DND-41 (cell line): ENCODE measurements at regions not wholly inside any gene's neighbourhood (a gene's known extent, or its start where the extent isn't known, plus 50 kb on each side); places are given as distances from the start of the nearest gene placed in this dataset.

Experiments
- ATAC-seq: fragments of 200-7000 bp; cut with Tn5 transposase; 3 replicates; pipeline ENCODE4 v1.9.1; 2021; ENCODE audit warnings: low read depth; ENCODE audit not compliant: insufficient read depth
- DNase-seq: peaks from one replicate; pipeline ENCODE4 v3.0.0-alpha.2; 2020
- H2AFZ ChIP-seq: 2 replicates; pipeline ENCODE4 v1.6.0; 2012; ENCODE audit warnings: low read depth, low read length
- H3K27ac ChIP-seq: 2 replicates; pipeline ENCODE4 v1.5.1; 2012; ENCODE audit warnings: low read length, inconsistent platforms
- H3K27me3 ChIP-seq: fragments of 200-600 bp; sonication (generic); 2 replicates; pipeline ENCODE4 v1.6.0; 2012; ENCODE audit warnings: low read length, mild to moderate bottlenecking, inconsistent platforms; ENCODE audit not compliant: insufficient read depth, poor library complexity
- H3K36me3 ChIP-seq: 2 replicates; pipeline ENCODE4 v1.5.1; 2012; ENCODE audit warnings: low read length, inconsistent platforms; ENCODE audit not compliant: insufficient read depth
- H3K4me1 ChIP-seq: 2 replicates; pipeline ENCODE4 v1.5.1; 2012; ENCODE audit warnings: mild to moderate bottlenecking, low read length; ENCODE audit not compliant: insufficient read depth
- H3K4me2 ChIP-seq: 2 replicates; pipeline ENCODE4 v1.6.0; 2012; ENCODE audit warnings: mild to moderate bottlenecking, moderate library complexity, low read length, inconsistent platforms; ENCODE audit not compliant: insufficient read depth
- H3K4me3 ChIP-seq, 2 experiments: fragments of 200-600 bp in 1 of 2; shearing (Covaris generic) in 1 of 2; 2 replicates each; pipeline ENCODE4 v1.5.1; 2012 to 2016; ENCODE audit warnings: inconsistent platforms in 2 of 2, low read length in 2 of 2, mild to moderate bottlenecking in 2 of 2, low read depth in 1 of 2, moderate library complexity in 1 of 2
- H3K79me2 ChIP-seq: 2 replicates; pipeline ENCODE4 v1.6.0; 2012; ENCODE audit warnings: low read length, inconsistent platforms; ENCODE audit not compliant: insufficient read depth
- H3K9ac ChIP-seq: 2 replicates; pipeline ENCODE4 v1.6.0; 2012; ENCODE audit warnings: low read depth, mild to moderate bottlenecking, inconsistent platforms, low read length, moderate library complexity
- H3K9me3 ChIP-seq: 2 replicates; pipeline ENCODE4 v1.5.1; 2012; ENCODE audit warnings: low read length, moderate library complexity, mild to moderate bottlenecking, inconsistent platforms; ENCODE audit not compliant: insufficient read depth, severe bottlenecking
- H4K20me1 ChIP-seq: 2 replicates; pipeline ENCODE4 v1.6.0; 2012; ENCODE audit warnings: low read length; ENCODE audit not compliant: insufficient read depth
- CTCF ChIP-seq: IDR thresholded peaks from 2 replicates; pipeline ENCODE4 v1.5.1; 2012; ENCODE audit warnings: borderline replicate concordance, low read length, moderate library complexity, mild to moderate bottlenecking; ENCODE audit not compliant: poor library complexity, severe bottlenecking; ENCODE audit errors: extremely low read depth
- EZH2 ChIP-seq: IDR thresholded peaks from 3 replicates; pipeline ENCODE4 v1.6.1; 2012; ENCODE audit warnings: borderline replicate concordance, low read depth, mild to moderate bottlenecking, moderate library complexity, low read length, inconsistent platforms; ENCODE audit not compliant: severe bottlenecking

DNA sequence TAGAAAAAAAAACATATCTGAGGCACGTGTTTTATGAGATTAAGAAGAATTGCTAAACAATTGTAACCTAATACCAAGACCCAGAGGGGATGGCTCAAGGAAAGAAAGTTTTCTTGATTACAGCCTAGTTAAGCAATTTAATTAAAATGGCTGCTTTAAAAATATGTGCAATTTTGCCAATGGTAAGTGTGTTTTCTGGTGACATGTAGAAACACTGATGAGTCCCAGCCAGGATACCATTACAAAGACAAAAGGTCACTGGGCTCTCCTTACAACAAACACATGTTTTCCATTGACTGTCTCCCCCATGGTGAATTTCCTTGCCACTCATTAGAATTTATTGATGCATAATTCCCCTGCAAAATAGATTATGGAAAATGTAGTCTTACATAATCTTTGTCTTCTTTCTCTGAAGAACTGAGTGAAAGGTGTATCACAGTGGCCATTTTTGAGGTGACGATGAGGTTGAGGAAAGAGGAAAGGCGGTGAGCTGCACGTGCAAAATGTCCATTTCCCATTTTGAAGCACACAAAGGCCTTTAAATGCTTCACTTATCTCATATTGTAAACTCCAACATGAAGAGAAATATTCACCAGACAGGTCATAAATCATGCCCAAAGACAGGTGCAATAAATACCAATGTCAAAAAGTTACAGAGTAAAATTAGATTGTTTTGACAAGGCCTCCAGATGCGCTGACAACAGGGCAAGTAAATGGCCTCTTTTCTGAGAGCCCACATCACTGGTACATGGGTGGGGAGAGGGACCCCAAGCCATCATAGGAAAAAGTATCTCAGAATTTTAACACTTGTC, 696.9 kb downstream of the KCNJ2 start:
- Histone ChIP-seq H3K9ac (no peak overlapping the region), H3K9me3 (no peaks in the 10 kb centered on the region), H3K79me2 (no peaks in the 10 kb centered on the region), H3K27ac (no peak overlapping the region), H3K36me3 (no peaks in the 10 kb centered on the region), H4K20me1 (no peaks in the 10 kb centered on the region), H2AFZ (no peak overlapping the region), H3K4me1 (no peaks in the 10 kb centered on the region), H3K4me3 (no peak overlapping the region), H3K4me2 (no peak overlapping the region), H3K27me3 (no peaks in the 10 kb centered on the region)
- no peak for DNase-seq
- TF ChIP-seq EZH2 (no peak), CTCF (no peak)
- no peak for ATAC-seq

- TF ChIP-seq EZH2: no peak
- no peak for TF ChIP-seq CTCF
- Histone ChIP-seq H3K36me3 (no peaks in the 10 kb centered on the region), H3K9ac (no peak overlapping the region), H2AFZ (no peak overlapping the region), H3K4me2 (no peak overlapping the region), H3K27ac (no peak overlapping the region), H3K27me3 (no peaks in the 10 kb centered on the region), H3K4me1 (no peaks in the 10 kb centered on the region), H3K9me3 (no peaks in the 10 kb centered on the region), H3K4me3 (no peak overlapping the region), H3K79me2 (no peaks in the 10 kb centered on the region), H4K20me1 (no peaks in the 10 kb centered on the region)
- ATAC-seq: no peak
- DNase-seq: no peak
Observed at GRCh38 chr17:70868149-70868548, 698.8 kb downstream of the KCNJ2 start.

- Histone ChIP-seq H3K27ac (no peak overlapping the region), H2AFZ (no peak overlapping the region), H4K20me1 (no peaks in the 10 kb centered on the region), H3K9ac (no peak overlapping the region), H3K36me3 (no peaks in the 10 kb centered on the region), H3K4me1 (no peaks in the 10 kb centered on the region), H3K27me3 (no peaks in the 10 kb centered on the region), H3K9me3 (no peaks in the 10 kb centered on the region), H3K79me2 (no peaks in the 10 kb centered on the region), H3K4me2 (no peak overlapping the region), H3K4me3 (no peak overlapping the region)
- ATAC-seq: no peak
- TF ChIP-seq EZH2 (no peak), CTCF (no peak)
- DNase-seq: no peak
Observed at GRCh38 chr17:70869402-70870085, 700.2 kb downstream of the KCNJ2 start.
